Sigmoid colon (tissue), 4 donors: ENCODE measurements at regions not wholly inside any gene's neighbourhood (a gene's known extent, or its start where the extent isn't known, plus 50 kb on each side); places are given as distances from the start of the nearest gene placed in this dataset.

Source experiments
- CTCF ChIP-seq, 4 experiments: fragments of 450-650 bp in 3 of 4; fragments of 200-600 bp in 1 of 4; IDR thresholded peaks; one replicate each; pipeline ENCODE4 v1.5.1; 2016 to 2019; ENCODE audit warnings: antibody characterized with exemption in 4 of 4, mild to moderate bottlenecking in 3 of 4, moderate library complexity in 2 of 4
- POLR2A ChIP-seq, 2 donors: fragments of 450-650 bp; IDR thresholded peaks; one replicate each; pipeline ENCODE4 v1.6.1; 2016; ENCODE audit warnings: antibody characterized with exemption in 2 of 2, mild to moderate bottlenecking in 2 of 2, moderate library complexity in 2 of 2
- POLR2AphosphoS5 ChIP-seq, 4 donors: sonication (generic); formaldehyde crosslinking; IDR thresholded peaks; one replicate each; pipeline ENCODE4 v1.6.1; 2017; ENCODE audit warnings: antibody characterized with exemption in 4 of 4

GRCh38 chr1:233500106-233500505 lies 113.8 kb upstream of the KCNK1 start:
- no peak for TF ChIP-seq CTCF (IDR thresholded peaks at IDR 0.05)
- no peak for TF ChIP-seq POLR2AphosphoS5 (IDR thresholded peaks at IDR 0.05)
- no peak for TF ChIP-seq POLR2A (IDR thresholded peaks at IDR 0.05)
